Activated CD4-positive, alpha-beta T cell treated with anti-CD3 and anti-CD28 coated beads, Interleukin-2, amount 10 ng/mL, durations not matched to agents 7 days and 5 days (primary cell): ENCODE measurements at regions not wholly inside any gene's neighbourhood (a gene's known extent, or its start where the extent isn't known, plus 50 kb on each side); places are given as distances from the start of the nearest gene placed in this dataset.
A peak's percentile ranks its signal among the peaks of the same experiment; 100 is the strongest.
"Not testable (repeated sequence)": the region's sequence is repeated elsewhere in the genome, so short reads cannot be mapped to it uniquely, and the experiment has no call there.

Source experiments
- CTCF ChIA-PET: fragments of 350-600 bp; sonication (Branson Sonifier 250); formaldehyde crosslinking; loops from one replicate; lab custom pipeline; 2021; ENCODE audit warnings: antibody characterized with exemption; lab: Charles Lee
- POLR2A ChIA-PET: fragments of 350-600 bp; sonication (Branson Sonifier 250); formaldehyde crosslinking; loops from one replicate; lab custom pipeline; 2021; ENCODE audit warnings: antibody characterized with exemption; lab: Charles Lee
- DNase-seq: peaks from one replicate; pipeline ENCODE4 v3.0.0-alpha.2; 2020
- H3K27ac Mint-ChIP-seq: one replicate; pipeline ENCODE4 v1.8.0; 2021; ENCODE audit warnings: mild to moderate bottlenecking, moderate library complexity, mixed read lengths
- H3K27me3 Mint-ChIP-seq: one replicate; pipeline ENCODE4 v1.8.0; 2021; ENCODE audit warnings: mixed read lengths
- H3K36me3 Mint-ChIP-seq: one replicate; pipeline ENCODE4 v1.8.0; 2021; ENCODE audit warnings: low read depth, mixed read lengths
- H3K4me1 Mint-ChIP-seq: one replicate; pipeline ENCODE4 v1.8.0; 2021; ENCODE audit warnings: mixed read lengths
- H3K4me3 Mint-ChIP-seq: one replicate; pipeline ENCODE4 v1.8.0; 2021; ENCODE audit warnings: mild to moderate bottlenecking, moderate library complexity, mixed read lengths
- H3K9me3 Mint-ChIP-seq: one replicate; pipeline ENCODE4 v1.8.0; 2021; ENCODE audit warnings: mixed read lengths

DNA sequence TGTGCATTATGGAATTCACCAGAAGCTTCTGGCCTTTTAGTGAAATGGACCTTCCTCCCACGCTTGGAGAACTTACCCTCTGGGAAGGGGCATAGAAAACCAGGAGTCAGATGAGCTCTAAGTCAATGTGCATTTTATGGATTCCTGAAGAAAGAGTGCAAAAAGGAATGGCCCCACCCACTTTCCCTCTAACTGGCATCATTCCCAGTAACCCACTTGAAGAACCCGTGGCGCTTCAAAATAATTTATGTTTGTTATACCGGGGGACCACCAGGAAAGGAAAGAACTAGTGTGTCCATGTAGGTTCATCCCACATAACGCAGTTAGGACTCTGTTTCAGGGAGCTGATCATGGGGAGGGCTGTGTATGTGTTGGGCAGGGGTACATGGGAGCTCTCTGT lies 1153.4 kb downstream of the TMEM121 start:
- no peak for DNase-seq
- no peak overlapping the region for H3K4me3 Mint-ChIP-seq
- peaks cover 39% of the 10 kb centered on the region for H3K27me3 Mint-ChIP-seq
- H3K27ac Mint-ChIP-seq = no peak overlapping the region
- no peaks in the 10 kb centered on the region for H3K36me3 Mint-ChIP-seq
- ChIA-PET POLR2A (no interaction called here), CTCF (interaction anchor here (0.7 to 11.0 kb wide), 3 partner anchors 12 to 262 kb away, joined by 3 to 95 read pairs (median 22); no protein-coding TSS in a partner anchor)
- no peaks in the 10 kb centered on the region for H3K9me3 Mint-ChIP-seq
- H3K4me1 Mint-ChIP-seq = peaks cover 2% of the 10 kb centered on the region

DNA sequence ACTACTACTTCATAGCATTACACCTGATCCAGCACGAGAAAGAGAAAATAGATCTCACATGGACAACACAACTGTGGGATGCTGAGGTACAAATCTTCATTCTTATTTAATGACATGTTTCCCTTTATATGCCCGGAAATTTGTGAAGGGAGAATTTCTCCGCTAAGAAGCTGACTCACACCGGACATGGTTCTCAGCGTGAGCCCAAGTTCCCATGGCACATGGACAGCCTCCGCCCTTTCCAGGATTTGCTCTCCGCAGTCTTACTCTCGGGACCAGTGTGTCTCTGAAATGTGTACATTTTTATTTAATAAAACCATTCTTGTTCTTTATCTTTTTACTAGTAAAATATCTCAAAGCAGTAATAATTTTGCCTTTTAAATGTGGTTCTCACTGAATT lies 1154.8 kb downstream of the TMEM121 start:
- no peak overlapping the region for H3K27ac Mint-ChIP-seq
- ChIA-PET POLR2A (no interaction called here), CTCF (interaction anchor here (4.2 to 11.0 kb wide), 2 partner anchors 10 to 18 kb away, joined by 22 to 95 read pairs; no protein-coding TSS in a partner anchor)
- no peaks in the 10 kb centered on the region for H3K4me1 Mint-ChIP-seq
- no peak for DNase-seq
- peaks cover 51% of the 10 kb centered on the region for H3K27me3 Mint-ChIP-seq
- H3K4me3 Mint-ChIP-seq = no peak overlapping the region
- H3K9me3 Mint-ChIP-seq = no peaks in the 10 kb centered on the region
- no peaks in the 10 kb centered on the region for H3K36me3 Mint-ChIP-seq

DNA sequence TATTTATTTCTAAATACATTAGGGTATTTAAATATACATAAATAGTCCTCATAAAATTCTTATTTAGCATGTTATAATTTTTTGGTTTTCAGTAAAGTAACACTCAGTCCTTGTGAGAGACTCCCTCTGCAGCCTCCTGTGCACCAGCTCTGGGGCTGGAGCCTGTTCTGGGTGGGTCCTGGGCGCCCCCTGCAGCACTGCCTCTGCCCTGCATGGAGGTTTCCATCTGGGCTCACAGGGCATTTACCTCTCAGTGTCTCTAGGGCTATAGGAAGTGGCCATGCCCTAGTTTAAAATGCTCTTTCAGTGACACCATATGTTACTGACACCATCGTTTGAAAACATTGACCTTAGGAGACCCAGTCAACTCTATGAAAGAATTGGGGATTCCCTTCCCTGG lies 1155.2 kb downstream of the TMEM121 start:
- POLR2A ChIA-PET = no interaction called here
- H3K27me3 Mint-ChIP-seq = peaks cover 53% of the 10 kb centered on the region
- no peak for DNase-seq
- H3K36me3 Mint-ChIP-seq = no peaks in the 10 kb centered on the region
- no peak overlapping the region for H3K27ac Mint-ChIP-seq
- CTCF ChIA-PET = interaction anchor here (0.6 to 11.0 kb wide), 3 partner anchors 10 to 24 kb away, joined by 3 to 95 read pairs (median 22); no protein-coding TSS in a partner anchor
- no peak overlapping the region for H3K4me3 Mint-ChIP-seq
- H3K4me1 Mint-ChIP-seq = no peaks in the 10 kb centered on the region
- no peaks in the 10 kb centered on the region for H3K9me3 Mint-ChIP-seq

DNA sequence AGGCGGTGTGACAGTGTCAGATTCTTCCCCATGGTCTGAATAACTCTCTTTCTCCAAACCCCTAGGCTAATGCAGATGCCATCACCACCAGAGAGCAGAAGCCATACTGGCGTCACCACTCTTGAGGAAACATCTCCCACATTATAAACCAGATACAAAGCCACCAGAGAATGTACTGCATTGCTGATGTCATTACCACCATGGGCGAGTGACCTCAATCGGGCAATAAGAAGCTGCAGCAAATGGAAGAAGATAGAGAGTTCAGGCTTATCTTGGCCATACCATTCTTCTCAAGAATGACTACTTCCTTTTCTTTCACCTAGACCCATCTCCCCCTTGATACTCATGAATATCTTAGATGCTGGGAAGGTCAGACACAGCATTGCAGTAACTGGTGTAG lies 1157.2 kb downstream of the TMEM121 start:
- H3K27ac Mint-ChIP-seq = no peak overlapping the region
- POLR2A ChIA-PET = no interaction called here
- no peaks in the 10 kb centered on the region for H3K4me1 Mint-ChIP-seq

DNA sequence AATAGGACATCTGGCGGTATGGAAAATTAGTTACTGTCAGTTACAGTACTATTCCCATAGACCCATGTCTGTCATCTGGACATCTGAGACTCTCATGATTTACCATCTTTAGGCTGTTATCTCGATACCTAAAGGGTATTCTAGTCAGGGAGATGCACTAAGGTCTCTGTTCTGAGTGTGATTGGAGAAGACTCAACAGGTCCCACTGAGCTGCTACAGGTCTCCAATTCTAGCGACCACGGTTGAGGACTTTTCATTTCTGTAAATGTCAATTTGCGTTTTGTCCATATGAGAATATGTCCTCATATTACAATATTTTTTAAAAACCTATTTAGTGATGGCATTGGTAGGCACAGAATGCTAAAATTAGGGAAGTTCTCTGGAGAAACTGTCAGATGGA lies 1160.2 kb downstream of the TMEM121 start:
- POLR2A ChIA-PET = no interaction called here
- DNase-seq = no peak
- Mint-ChIP-seq H3K27ac (no peak overlapping the region), H3K36me3 (no peaks in the 10 kb centered on the region), H3K4me1 (peaks cover 12% of the 10 kb centered on the region), H3K9me3 (no peaks in the 10 kb centered on the region), H3K27me3 (peaks cover 47% of the 10 kb centered on the region), H3K4me3 (no peak overlapping the region)
- CTCF ChIA-PET = interaction anchor here (1.5 kb wide), 1 partner anchor 23 kb away, joined by 7 read pairs; no protein-coding TSS in a partner anchor

More for the DNA sequence above, 1157.2 kb downstream of the TMEM121 start:
- H3K27me3 Mint-ChIP-seq = peaks cover 49% of the 10 kb centered on the region
- H3K9me3 Mint-ChIP-seq = no peaks in the 10 kb centered on the region
- H3K36me3 Mint-ChIP-seq = no peaks in the 10 kb centered on the region
- CTCF ChIA-PET = interaction anchor here (0.7 to 4.2 kb wide), 3 partner anchors 8 to 20 kb away, joined by 3 to 22 read pairs (median 9); no protein-coding TSS in a partner anchor
- H3K4me3 Mint-ChIP-seq = no peak overlapping the region
- DNase-seq = no peak

DNA sequence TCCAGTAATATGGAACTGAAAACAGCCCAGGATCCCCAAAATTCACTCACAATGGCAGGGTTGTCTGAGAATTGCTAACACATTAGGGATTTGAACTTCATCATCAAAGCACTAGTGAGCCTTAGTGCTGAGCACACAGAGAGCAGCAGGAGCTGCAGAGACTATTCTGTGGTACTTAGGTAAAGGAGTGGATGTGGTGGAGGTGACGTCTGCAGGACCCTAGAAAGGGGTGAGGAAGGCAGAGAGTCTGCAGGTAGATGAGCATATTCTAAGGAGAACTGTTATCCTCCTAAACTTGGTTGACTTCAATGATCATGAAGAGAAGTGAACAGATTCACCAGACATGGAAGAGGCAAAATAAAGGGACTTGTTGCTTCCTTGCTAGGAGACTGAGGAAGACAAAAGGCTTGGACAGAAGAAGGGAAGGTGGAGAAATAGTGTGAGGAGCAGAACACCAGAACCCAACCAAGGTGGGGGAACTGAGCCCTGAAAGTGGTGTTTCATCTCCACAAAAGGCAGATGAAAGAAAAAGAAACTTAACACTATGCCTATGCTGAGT lies 1164.0 kb downstream of the TMEM121 start:
- ChIA-PET POLR2A (no interaction called here), CTCF (interaction anchor here (1.4 to 2.5 kb wide), 4 partner anchors 9 to 27 kb away, joined by 3 to 22 read pairs (median 12); no protein-coding TSS in a partner anchor)
- Mint-ChIP-seq H3K27ac (no peak overlapping the region), H3K4me3 (no peak overlapping the region), H3K36me3 (no peaks in the 10 kb centered on the region), H3K27me3 (peaks cover 17% of the 10 kb centered on the region), H3K9me3 (no peaks in the 10 kb centered on the region), H3K4me1 (peaks cover 20% of the 10 kb centered on the region)
- DNase-seq = no peak

DNA sequence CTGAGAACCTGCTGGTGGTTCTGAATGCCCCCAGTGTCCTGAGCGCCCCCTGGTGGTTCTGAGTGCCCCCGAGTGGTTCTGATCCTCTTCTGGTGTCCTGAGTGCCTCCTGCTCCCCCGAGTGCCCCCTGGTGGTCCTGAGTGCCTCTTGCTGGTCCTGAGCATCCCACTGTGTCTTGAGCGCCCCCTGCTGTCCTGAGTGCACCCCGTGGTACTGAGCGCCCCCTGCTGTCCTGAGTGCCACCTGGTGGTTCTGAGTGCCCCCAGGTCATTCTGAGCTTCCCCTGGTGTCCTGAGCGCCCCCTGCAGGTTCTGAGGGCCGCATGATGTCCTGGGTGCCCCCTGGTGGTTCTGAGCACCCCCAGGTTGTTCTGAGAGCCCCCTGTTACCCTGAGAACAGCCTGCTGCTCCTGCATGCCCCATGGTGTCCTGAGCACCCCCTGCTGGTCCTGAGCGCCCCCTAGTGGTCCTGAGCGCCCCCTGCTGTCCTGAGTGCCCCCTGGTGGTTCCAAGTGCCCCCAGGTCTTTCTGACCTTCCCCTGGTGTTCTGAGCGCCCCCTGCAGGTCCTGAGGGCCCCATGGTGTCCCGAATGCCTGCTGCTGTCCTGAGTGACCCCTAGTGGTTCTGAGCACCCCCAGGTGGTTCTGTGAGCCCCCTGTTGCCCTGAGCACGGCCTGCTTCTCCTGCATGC lies 1165.4 kb downstream of the TMEM121 start:
- H3K4me1 Mint-ChIP-seq = peaks cover 20% of the 10 kb centered on the region
- no peak overlapping the region for H3K27ac Mint-ChIP-seq
- H3K36me3 Mint-ChIP-seq = no peaks in the 10 kb centered on the region
- ChIA-PET POLR2A (no interaction called here), CTCF (interaction anchor here (0.6 to 2.5 kb wide), 23 partner anchors 10 to 516 kb away, joined by 3 to 22 read pairs (median 4); no protein-coding TSS in a partner anchor)
- H3K4me3 Mint-ChIP-seq = no peak overlapping the region
- DNase-seq = peak; percentile 62
- H3K9me3 Mint-ChIP-seq = no peaks in the 10 kb centered on the region
- H3K27me3 Mint-ChIP-seq = peaks cover 13% of the 10 kb centered on the region

DNA sequence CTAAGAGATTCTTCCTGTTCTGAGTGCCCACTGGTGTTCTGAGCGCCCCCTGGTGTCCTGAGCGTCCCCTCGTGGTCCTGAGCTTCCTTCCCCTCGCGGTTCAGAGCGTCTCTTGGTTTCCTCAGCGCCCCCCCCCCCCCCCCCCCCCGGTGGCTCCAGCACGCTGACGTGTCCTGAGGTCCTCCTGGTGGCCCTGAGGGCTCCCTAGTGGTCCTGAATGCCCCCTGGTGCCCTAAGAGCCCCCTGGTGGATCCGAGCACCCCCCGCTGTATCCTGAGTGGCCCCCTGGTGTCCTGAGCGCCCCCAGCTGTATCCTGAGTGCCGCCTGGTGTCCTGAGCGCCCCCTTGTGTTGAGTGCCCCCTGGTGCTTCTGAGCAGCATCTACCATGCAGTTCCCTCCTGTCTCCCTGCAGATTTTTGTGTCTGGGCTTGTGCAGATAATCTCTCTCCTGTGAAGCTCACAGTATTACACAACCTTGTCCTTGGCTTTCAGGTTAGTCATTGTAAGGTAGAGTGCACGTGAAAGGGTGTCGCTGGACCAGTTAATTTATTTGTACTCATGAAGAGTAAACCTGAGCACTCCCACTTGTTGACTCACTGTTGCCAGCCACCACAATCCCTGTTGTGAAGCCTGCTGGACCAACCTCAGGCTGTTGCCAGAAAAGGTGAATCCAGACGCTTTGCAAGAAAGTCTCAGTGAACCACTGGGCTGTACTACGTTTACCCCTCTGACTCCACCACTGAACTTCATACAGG lies 1168.4 kb downstream of the TMEM121 start:
- Mint-ChIP-seq H3K9me3 (no peaks in the 10 kb centered on the region), H3K4me1 (peaks cover 31% of the 10 kb centered on the region), H3K27me3 (peaks cover 8% of the 10 kb centered on the region), H3K4me3 (peak overlapping the region; percentile 64), H3K36me3 (no peaks in the 10 kb centered on the region), H3K27ac (peak overlapping the region; percentile 64)
- peak; percentile 74 for DNase-seq
- ChIA-PET CTCF (interaction anchor here (0.6 to 2.2 kb wide), 6 partner anchors 10 to 227 kb away, joined by 3 to 7 read pairs (median 3); no protein-coding TSS in a partner anchor), POLR2A (no interaction called here)

DNA sequence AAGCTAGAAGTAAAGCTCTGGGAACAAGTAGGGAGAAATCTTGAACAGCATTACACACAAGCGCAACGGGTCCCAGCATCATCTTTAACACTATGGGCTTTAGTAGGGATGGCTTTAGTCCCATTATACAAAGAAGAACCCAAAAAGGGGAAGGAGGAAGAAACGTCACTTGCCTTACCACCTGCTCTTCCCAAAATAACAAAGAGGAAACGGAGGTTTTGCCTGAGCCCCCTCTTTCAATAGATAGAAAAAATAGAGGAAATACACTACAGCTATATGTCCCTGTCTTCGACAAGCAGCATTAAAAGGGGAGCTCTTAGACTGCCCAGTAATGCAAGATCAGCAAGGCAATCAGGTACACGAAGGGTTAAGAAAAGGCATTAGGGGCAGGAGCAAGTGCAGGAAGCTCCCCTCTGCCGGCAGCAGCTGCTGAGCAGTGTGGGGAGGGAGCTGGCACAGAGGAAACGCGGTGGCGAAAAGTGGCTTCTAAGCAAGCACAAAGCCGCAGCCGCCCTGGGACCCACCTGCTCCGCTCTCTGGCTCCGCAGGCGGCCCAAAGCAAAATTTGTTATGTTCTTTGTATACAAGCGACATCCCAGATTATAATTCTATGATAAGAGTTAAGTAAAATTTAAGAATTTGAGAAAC lies 1172.4 kb downstream of the TMEM121 start:
- H3K9me3 Mint-ChIP-seq, POLR2A ChIA-PET, H3K36me3 Mint-ChIP-seq, H3K4me3 Mint-ChIP-seq, H3K27ac Mint-ChIP-seq, CTCF ChIA-PET, DNase-seq: not testable (repeated sequence)
- H3K4me1 Mint-ChIP-seq = peaks cover 21% of the 10 kb centered on the region
- H3K27me3 Mint-ChIP-seq = peaks cover 10% of the 10 kb centered on the region

DNA sequence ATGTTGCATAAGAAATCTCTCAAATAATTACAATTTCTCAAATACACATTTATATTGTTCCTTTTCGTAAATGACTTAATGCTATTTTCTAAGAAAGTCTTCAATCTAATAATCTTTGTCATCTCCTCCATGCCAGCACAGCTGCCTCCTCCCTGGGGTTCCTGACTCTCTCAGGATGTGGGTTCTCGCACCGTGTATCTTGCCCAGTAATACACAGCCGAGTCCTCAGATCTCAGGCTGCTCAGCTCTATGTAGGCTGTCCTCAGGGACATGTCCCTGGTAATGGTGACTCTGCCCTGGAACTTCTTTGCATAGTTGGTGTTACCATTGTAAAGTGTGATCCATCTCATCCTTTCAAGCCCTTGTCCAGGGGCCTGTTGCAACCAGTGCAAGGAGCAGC lies 1177.3 kb downstream of the TMEM121 start:
- H3K4me3 Mint-ChIP-seq, H3K27me3 Mint-ChIP-seq, H3K36me3 Mint-ChIP-seq, DNase-seq, H3K9me3 Mint-ChIP-seq, POLR2A ChIA-PET, H3K27ac Mint-ChIP-seq, CTCF ChIA-PET: not testable (repeated sequence)
- H3K4me1 Mint-ChIP-seq = peaks cover 13% of the 10 kb centered on the region

DNA sequence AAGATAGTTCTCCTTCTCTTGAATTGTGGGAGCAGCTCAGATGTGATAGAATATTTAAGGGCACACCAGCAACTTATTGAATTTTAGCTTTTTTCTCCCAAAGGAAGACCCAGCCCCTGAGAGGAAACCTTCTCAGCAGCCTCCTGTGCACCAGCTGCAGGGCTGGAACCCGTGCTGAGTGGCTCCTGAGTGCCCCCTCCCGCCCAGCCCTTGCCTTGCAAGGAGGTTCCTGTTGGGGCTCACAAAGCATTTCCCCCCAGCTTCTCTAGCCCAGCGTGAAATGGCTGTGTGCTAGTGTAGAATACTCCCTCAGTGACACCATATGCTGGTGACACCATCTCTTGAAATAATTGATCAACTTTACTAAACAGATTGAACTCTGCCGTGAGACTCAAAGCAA lies 1180.1 kb downstream of the TMEM121 start:
- CTCF ChIA-PET = interaction anchor here (1.5 kb wide), 1 partner anchor 43 kb away, joined by 7 read pairs; no protein-coding TSS in a partner anchor
- H3K36me3 Mint-ChIP-seq, H3K4me3 Mint-ChIP-seq, H3K27ac Mint-ChIP-seq, H3K27me3 Mint-ChIP-seq, H3K4me1 Mint-ChIP-seq, H3K9me3 Mint-ChIP-seq, DNase-seq, POLR2A ChIA-PET: not testable (repeated sequence)

DNA sequence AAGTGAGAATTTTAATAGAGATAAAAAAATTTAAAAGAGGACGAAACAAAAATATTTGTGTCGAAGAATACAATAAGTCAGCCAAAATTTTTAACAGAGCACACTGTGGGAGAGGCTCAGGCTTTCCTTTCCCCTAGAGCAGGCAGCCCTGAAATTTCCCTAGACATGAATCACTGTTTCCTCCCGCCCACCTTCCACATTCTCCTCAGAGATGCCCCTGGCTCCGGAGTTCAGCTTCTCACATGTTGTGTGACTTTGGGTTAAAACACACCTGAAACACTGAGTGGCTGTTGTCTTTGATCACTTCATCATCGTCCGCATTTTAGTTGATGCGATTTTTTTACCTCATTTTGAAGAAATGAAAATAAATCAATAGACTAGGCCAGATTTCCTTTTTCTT lies 1183.8 kb downstream of the TMEM121 start:
- H3K27me3 Mint-ChIP-seq = peaks cover 17% of the 10 kb centered on the region
- H3K27ac Mint-ChIP-seq, H3K36me3 Mint-ChIP-seq, DNase-seq, POLR2A ChIA-PET, H3K4me3 Mint-ChIP-seq, H3K9me3 Mint-ChIP-seq, H3K4me1 Mint-ChIP-seq: not testable (repeated sequence)
- CTCF ChIA-PET = interaction anchor here (1.2 kb wide), 1 partner anchor 16 kb away, joined by 3 read pairs; no protein-coding TSS in a partner anchor
